Dendritic cell treated with granulocyte-macrophage colony-stimulating factor and Interleukin-4, amounts not matched to agents 40 ng/mL and 50 ng/mL, for 4 days (primary cell): ENCODE measurements at regions not wholly inside any gene's neighbourhood (a gene's known extent, or its start where the extent isn't known, plus 50 kb on each side); places are given as distances from the start of the nearest gene placed in this dataset.

Experiments
- H3K27ac Mint-ChIP-seq: one replicate; pipeline ENCODE4 v1.8.0; 2022; ENCODE audit warnings: mild to moderate bottlenecking, mixed read lengths
- H3K27me3 Mint-ChIP-seq: one replicate; pipeline ENCODE4 v1.8.0; 2022; ENCODE audit warnings: mild to moderate bottlenecking, mixed read lengths
- H3K36me3 Mint-ChIP-seq: one replicate; pipeline ENCODE4 v1.8.0; 2022; ENCODE audit warnings: low read depth, mixed read lengths
- H3K4me1 Mint-ChIP-seq: one replicate; pipeline ENCODE4 v1.8.0; 2022; ENCODE audit warnings: low read depth, mixed read lengths
- H3K4me3 Mint-ChIP-seq: one replicate; pipeline ENCODE4 v1.8.0; 2022; ENCODE audit warnings: mild to moderate bottlenecking, moderate library complexity, mixed read lengths
- H3K9me3 Mint-ChIP-seq: one replicate; pipeline ENCODE4 v1.8.0; 2022; ENCODE audit warnings: mixed read lengths
- intact Hi-C: fragments of 100-400 bp; cut with micrococcal nuclease; formaldehyde crosslinking; loops from one replicate; pipeline ENCODE4 v1.15.0; 2022

GRCh38 chr12:65595016-65595560 is 229.2 kb upstream of the HMGA2 start:
- no peaks in the 10 kb centered on the region for H3K4me1 Mint-ChIP-seq

GRCh38 chr12:65596514-65597091 is 227.7 kb upstream of the HMGA2 start:
- no peak overlapping the region for H3K27ac Mint-ChIP-seq
- no peaks in the 10 kb centered on the region for H3K36me3 Mint-ChIP-seq
- intact Hi-C loops: no loop called here
- no peaks in the 10 kb centered on the region for H3K9me3 Mint-ChIP-seq
- peaks cover 13% of the 10 kb centered on the region for H3K27me3 Mint-ChIP-seq
- no peaks in the 10 kb centered on the region for H3K4me1 Mint-ChIP-seq
- H3K4me3 Mint-ChIP-seq: no peak overlapping the region

More at GRCh38 chr12:65595016-65595560, 229.2 kb upstream of the HMGA2 start:
- Mint-ChIP-seq H3K27ac (no peak overlapping the region), H3K4me3 (no peak overlapping the region), H3K9me3 (no peaks in the 10 kb centered on the region), H3K36me3 (no peaks in the 10 kb centered on the region), H3K27me3 (peaks cover 6% of the 10 kb centered on the region)
- intact Hi-C loops: no loop called here

- H3K4me1 Mint-ChIP-seq: no peaks in the 10 kb centered on the region
- no peaks in the 10 kb centered on the region for H3K36me3 Mint-ChIP-seq
- H3K4me3 Mint-ChIP-seq: no peak overlapping the region
- no peaks in the 10 kb centered on the region for H3K9me3 Mint-ChIP-seq
- H3K27me3 Mint-ChIP-seq: peaks cover 14% of the 10 kb centered on the region
- H3K27ac Mint-ChIP-seq: no peak overlapping the region
- intact Hi-C loops: no loop called here
Observed at GRCh38 chr12:65597527-65597926, 226.8 kb upstream of the HMGA2 start.

- Mint-ChIP-seq H3K27me3 (peaks cover 14% of the 10 kb centered on the region), H3K4me1 (no peaks in the 10 kb centered on the region), H3K4me3 (no peak overlapping the region)
Observed at GRCh38 chr12:65598688-65599087, 225.6 kb upstream of the HMGA2 start.

GRCh38 chr12:65602253-65602609 is 222.1 kb upstream of the HMGA2 start:
- no peaks in the 10 kb centered on the region for H3K36me3 Mint-ChIP-seq
- intact Hi-C loops: loop anchor here (1.0 to 5.0 kb wide), 3 partner anchors 385 to 485 kb away; no protein-coding TSS in a partner anchor
- no peak overlapping the region for H3K27ac Mint-ChIP-seq
- H3K27me3 Mint-ChIP-seq: peaks cover 13% of the 10 kb centered on the region
- no peaks in the 10 kb centered on the region for H3K9me3 Mint-ChIP-seq
- H3K4me3 Mint-ChIP-seq: no peak overlapping the region
- no peaks in the 10 kb centered on the region for H3K4me1 Mint-ChIP-seq

More at GRCh38 chr12:65598688-65599087, 225.6 kb upstream of the HMGA2 start:
- Mint-ChIP-seq H3K9me3 (no peaks in the 10 kb centered on the region), H3K36me3 (no peaks in the 10 kb centered on the region), H3K27ac (no peak overlapping the region)
- intact Hi-C loops: no loop called here

GRCh38 chr12:65602610-65603295 is 221.5 kb upstream of the HMGA2 start:
- intact Hi-C loops: loop anchor here (1.0 to 5.0 kb wide), 3 partner anchors 385 to 485 kb away; no protein-coding TSS in a partner anchor

GRCh38 chr12:65603438-65604351 is 220.6 kb upstream of the HMGA2 start:
- Mint-ChIP-seq H3K36me3 (no peaks in the 10 kb centered on the region), H3K4me1 (no peaks in the 10 kb centered on the region), H3K27ac (no peak overlapping the region), H3K9me3 (peaks cover 8% of the 10 kb centered on the region), H3K4me3 (no peak overlapping the region), H3K27me3 (peaks cover 13% of the 10 kb centered on the region)
- intact Hi-C loops: loop anchor here (5.0 kb wide), 1 partner anchor 384 kb away; no protein-coding TSS in a partner anchor

More at GRCh38 chr12:65602610-65603295, 221.5 kb upstream of the HMGA2 start:
- Mint-ChIP-seq H3K4me3 (no peak overlapping the region), H3K9me3 (peaks cover 4% of the 10 kb centered on the region), H3K27ac (no peak overlapping the region), H3K27me3 (peaks cover 13% of the 10 kb centered on the region), H3K36me3 (no peaks in the 10 kb centered on the region), H3K4me1 (no peaks in the 10 kb centered on the region)

GRCh38 chr12:65605019-65605418 is 219.3 kb upstream of the HMGA2 start:
- no peaks in the 10 kb centered on the region for H3K4me1 Mint-ChIP-seq
- intact Hi-C loops: no loop called here
- no peak overlapping the region for H3K27ac Mint-ChIP-seq
- H3K27me3 Mint-ChIP-seq: peaks cover 11% of the 10 kb centered on the region
- no peaks in the 10 kb centered on the region for H3K36me3 Mint-ChIP-seq
- peaks cover 8% of the 10 kb centered on the region for H3K9me3 Mint-ChIP-seq
- H3K4me3 Mint-ChIP-seq: no peak overlapping the region

GRCh38 chr12:65606008-65606766 is 218.1 kb upstream of the HMGA2 start:
- Mint-ChIP-seq H3K4me3 (no peak overlapping the region), H3K27me3 (peaks cover 5% of the 10 kb centered on the region), H3K9me3 (peaks cover 8% of the 10 kb centered on the region), H3K27ac (no peak overlapping the region), H3K4me1 (no peaks in the 10 kb centered on the region), H3K36me3 (no peaks in the 10 kb centered on the region)
- intact Hi-C loops: no loop called here

GRCh38 chr12:65607401-65607841 is 216.9 kb upstream of the HMGA2 start:
- no peaks in the 10 kb centered on the region for H3K4me1 Mint-ChIP-seq
- H3K4me3 Mint-ChIP-seq: no peak overlapping the region
- intact Hi-C loops: no loop called here
- peaks cover 8% of the 10 kb centered on the region for H3K9me3 Mint-ChIP-seq
- H3K27ac Mint-ChIP-seq: no peak overlapping the region
- peaks cover 2% of the 10 kb centered on the region for H3K27me3 Mint-ChIP-seq
- H3K36me3 Mint-ChIP-seq: no peaks in the 10 kb centered on the region

GRCh38 chr12:65608319-65608916 is 215.9 kb upstream of the HMGA2 start:
- Mint-ChIP-seq H3K36me3 (no peaks in the 10 kb centered on the region), H3K4me1 (no peaks in the 10 kb centered on the region), H3K9me3 (peaks cover 8% of the 10 kb centered on the region), H3K27me3 (peaks cover 5% of the 10 kb centered on the region), H3K27ac (no peak overlapping the region), H3K4me3 (no peak overlapping the region)
- intact Hi-C loops: no loop called here

- Mint-ChIP-seq H3K4me1 (no peaks in the 10 kb centered on the region), H3K27me3 (peaks cover 5% of the 10 kb centered on the region), H3K4me3 (no peak overlapping the region), H3K27ac (no peak overlapping the region), H3K9me3 (peaks cover 10% of the 10 kb centered on the region), H3K36me3 (no peaks in the 10 kb centered on the region)
- intact Hi-C loops: no loop called here
Observed at GRCh38 chr12:65609359-65609771, 214.9 kb upstream of the HMGA2 start.

GRCh38 chr12:65611396-65611795 is 212.9 kb upstream of the HMGA2 start:
- peaks cover 16% of the 10 kb centered on the region for H3K9me3 Mint-ChIP-seq
- H3K4me1 Mint-ChIP-seq: peaks cover 5% of the 10 kb centered on the region
- intact Hi-C loops: no loop called here
- H3K36me3 Mint-ChIP-seq: no peaks in the 10 kb centered on the region
- no peak overlapping the region for H3K4me3 Mint-ChIP-seq
- H3K27ac Mint-ChIP-seq: no peak overlapping the region
- peaks cover 7% of the 10 kb centered on the region for H3K27me3 Mint-ChIP-seq
